ENCODE measurements at regions not wholly inside any gene's neighbourhood (a gene's known extent, or its start where the extent isn't known, plus 50 kb on each side); places are given as distances from the start of the nearest gene placed in this dataset.

DNA sequence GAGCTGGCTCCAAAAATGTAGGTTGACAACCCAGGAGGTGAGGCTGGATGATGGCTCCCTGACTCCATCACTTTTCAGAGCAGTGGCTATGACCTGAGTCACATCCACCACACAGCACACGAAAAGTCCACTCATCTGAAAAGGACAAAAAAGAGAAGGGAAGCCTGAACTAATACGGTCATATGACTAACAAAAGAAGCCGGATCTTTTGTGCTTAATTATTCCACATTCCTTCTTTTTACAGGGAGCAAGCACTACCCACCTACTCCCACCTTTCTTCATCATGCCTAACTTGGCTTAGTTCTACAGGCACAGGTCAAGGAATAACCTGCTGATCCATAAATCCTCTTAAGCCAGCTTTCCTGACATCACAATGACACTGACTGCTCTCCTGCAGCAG is 601.3 kb upstream of the MIR17HG start:
- no peak for DNase-seq (ENCODE audit: low read depth)

DNA sequence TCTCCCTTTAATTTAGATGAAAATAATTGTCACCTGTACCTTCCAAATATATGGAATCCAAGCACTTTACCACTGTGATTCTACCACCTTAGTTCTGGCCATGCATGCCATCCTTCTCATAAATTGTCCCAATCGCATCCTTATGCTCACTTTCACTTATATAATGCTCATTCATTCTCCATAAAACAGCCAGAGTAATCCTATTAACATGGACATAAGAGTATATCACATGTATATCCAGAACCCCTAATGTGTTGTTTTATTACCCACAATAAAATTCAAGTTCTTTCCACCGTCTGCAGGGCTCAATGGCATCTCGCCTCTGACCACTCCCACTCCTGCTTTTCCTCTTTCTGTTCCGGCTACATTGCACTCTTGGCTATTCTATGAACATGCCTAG is 597.5 kb upstream of the MIR17HG start:
- DNase-seq (ENCODE audit: low read depth) = no peak

DNA sequence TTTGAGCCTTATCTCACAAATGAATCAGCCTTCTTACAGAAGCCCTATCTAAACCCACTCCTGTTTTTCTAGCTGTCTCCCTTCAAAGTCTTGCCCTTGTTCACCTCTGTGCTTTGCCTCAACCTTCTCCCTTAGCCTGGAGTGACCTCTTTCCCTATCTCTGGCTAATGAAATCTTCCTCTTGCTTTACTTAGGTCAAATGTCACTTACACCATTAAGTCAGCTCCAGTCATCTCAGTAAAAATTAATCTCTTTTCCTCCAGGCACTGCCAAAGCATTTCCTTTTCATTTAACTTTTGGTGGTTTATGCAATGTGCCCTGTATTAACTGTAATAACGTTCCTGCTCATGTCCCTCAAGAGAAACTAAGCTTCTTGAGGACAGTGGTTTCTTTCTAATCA is 596.5 kb upstream of the MIR17HG start:
- DNase-seq (ENCODE audit: low read depth) = no peak

DNA sequence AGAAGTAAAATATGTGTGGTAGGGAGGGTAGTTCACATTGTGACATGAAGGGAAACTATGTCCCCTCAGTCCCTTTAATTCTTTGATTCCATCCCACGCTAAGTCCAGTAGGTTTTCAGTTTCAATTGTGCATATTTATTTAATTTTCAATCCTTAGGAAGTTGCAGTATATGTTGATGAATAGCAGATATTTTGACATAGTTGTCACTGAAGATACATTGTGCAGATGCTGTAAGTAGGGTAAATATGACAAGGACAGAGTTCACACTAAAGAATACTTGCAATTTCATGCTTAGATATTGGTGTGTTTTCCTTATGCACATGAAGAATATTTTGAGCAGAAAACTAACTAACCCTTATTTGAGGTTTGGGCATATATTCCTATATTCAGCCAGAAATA is 595.4 kb upstream of the MIR17HG start:
- DNase-seq (ENCODE audit: low read depth) = no peak

DNA sequence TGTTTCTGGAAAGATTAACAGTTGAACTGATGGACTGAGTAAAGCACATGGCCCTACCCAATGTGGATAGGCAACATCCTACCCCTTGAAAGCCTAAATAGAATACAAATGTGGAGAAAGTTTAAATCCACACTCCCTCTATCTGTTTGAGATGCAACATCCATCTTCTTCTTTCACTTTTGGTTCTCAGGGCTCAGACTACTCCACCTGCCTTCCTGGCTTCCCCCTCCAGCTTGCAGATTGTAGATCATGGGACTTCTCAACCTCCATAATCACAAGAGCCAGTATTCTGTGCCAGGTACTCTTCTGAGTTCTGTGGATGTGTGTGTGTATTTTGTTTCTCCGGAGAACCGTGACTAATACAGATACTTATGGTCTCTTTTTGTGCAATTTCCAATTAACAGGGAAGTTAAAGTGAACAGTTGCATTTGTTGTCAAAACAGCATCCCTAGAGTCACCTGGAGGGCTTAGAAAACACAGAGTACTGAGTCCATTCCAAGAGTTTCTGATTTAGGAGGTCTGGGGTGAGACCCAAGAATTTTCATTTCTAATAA is 590.3 kb upstream of the MIR17HG start:
- DNase-seq (ENCODE audit: low read depth) = no peak

DNA sequence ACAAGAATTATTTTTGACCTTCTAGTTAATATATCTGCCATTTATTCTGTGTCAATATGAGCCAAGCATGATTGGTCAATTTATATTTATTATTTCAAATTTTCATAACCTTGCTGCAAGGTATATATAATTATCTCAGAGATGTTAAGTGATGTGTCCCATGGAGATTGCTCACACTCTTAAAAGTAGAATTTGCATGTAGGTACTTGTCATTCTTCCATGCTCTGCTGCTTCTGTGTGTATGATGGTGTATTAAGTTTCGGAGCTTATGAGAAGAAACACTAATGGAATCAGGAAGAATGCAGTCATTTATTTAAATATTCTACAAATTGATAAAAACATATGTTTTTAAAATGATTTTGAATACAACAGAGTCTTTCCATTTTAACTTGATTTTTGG is 586.8 kb upstream of the MIR17HG start:
- no peak for DNase-seq (ENCODE audit: low read depth)

DNA sequence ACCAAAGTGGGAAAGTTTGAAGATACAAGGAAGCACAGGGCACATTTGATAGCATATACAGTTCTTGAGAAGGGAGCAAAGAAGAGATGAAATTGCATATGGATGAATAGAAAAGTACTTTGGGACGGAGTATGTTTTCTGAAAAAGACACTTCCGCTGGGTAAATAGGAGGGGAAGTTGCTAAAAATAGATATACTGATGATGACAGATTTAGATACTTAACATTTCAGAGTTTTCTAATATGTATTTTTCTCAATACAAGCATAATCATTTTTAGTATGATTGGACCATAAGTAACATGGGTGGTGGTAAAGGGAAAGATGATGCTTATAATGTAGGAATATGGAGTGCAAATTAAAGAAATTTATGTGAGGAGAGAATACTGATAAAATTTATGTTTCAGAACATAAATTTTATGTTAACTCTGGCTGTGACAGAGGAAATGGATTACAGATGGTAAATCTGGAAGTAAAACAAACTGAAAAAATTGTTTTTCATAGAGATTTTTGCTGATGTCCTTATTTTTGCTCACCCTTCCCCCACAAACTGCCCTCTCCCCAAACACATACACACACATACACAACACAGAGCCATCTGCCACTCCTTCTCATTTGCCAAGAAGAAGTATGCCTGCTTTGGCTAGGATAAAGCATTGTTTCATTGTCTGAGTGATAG is 583.9 kb upstream of the MIR17HG start:
- no peak for DNase-seq (ENCODE audit: low read depth)

DNA sequence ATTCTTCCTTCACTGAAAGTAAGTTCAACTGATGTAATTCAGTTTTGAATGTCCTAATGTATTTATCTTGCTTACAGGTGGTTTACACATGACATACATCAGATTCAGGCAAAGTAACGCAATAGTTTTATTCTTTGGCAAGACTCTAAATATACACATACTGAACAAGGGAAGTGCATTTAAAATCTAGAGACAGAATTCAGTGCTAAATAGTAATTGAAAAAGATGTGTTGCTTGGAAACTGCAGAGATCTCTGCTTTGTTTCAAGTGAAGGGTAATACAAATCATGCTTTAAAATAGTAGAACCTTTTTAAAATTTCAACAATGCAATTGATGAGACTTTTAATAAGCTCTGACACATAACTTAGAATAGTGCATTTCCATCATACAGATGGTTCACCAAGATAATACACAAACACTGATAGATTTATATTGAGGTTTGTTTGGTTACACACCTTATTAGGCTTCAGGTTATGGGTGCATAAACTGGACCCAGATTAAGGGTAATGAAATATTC is 581.0 kb upstream of the MIR17HG start:
- DNase-seq (ENCODE audit: low read depth) = no peak

DNA sequence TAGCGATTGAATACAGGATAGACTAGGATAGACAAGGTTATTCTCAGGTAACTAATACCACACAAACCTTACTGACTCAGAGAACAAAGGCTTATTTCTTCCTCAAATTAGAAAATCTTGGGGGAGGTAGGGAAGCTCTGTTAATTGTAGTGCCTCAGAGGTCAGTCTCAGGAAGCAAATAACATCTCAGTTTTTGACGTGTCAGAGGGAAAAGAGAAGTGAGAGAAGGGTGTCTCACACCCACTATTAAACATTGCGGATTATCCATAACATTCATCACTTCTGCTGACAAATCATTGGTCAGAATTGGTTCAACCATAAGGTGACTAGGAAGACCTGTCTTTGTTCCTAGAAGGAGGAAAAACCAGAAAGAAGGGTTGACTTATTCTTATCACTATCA is 579.4 kb upstream of the MIR17HG start:
- DNase-seq (ENCODE audit: low read depth) = no peak

DNA sequence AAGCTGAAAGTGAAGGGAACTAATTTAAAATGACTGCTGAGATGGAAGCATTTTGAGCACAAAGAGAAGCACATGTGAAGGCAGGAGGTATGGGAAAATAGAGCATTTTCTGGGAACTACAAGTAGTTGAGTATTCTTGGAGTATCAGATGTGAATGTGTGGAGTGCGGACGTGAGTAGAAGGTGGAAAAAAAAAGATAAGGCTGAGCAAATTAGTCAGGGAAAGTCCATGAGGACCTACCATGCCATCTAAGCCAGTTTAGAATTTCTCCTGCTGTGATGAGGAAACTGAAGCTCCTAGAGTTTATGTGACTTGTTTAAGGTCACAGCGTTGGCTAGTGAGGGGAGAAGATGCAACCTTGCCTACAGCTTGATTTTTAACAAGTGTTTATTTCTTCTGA is 578.1 kb upstream of the MIR17HG start:
- DNase-seq (ENCODE audit: low read depth) = no peak

DNA sequence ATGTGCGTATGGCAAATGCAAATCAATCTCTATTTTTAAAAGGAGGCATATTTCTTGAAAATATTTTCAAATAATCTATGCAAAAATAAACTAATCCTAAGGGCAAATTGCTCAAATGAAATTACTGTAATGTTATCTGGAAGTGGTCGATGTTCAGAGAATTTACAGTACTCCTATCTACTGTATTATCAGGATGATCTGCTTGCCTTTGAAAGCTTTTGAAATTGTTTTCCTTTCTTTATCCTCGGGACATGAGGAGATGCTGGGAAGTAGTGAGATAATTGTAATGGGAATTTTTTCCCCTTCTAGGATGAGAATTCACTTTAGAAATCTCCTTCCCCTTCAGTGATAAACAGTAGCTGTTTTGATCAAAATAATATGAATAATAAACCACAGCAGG is 577.2 kb upstream of the MIR17HG start:
- DNase-seq (ENCODE audit: low read depth) = no peak

DNA sequence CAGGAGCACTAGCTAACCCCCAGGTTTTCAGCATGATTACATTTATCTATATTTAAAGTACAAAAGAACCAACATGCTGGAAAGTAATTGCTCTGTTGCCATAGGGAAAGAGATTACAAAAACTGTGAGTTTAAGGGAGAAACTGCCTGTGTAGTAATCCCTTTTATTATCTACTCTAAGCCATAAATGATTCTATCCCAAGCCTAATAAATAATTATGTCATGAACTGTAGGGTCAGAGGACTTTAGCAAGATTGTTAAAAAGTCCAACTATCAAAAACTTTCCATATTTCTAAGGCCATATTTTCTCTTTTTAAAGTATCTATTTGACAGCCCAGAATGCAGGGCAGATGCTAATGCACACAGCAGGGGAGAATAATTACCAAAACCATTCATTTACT is 573.8 kb upstream of the MIR17HG start:
- no peak for DNase-seq (ENCODE audit: low read depth)

DNA sequence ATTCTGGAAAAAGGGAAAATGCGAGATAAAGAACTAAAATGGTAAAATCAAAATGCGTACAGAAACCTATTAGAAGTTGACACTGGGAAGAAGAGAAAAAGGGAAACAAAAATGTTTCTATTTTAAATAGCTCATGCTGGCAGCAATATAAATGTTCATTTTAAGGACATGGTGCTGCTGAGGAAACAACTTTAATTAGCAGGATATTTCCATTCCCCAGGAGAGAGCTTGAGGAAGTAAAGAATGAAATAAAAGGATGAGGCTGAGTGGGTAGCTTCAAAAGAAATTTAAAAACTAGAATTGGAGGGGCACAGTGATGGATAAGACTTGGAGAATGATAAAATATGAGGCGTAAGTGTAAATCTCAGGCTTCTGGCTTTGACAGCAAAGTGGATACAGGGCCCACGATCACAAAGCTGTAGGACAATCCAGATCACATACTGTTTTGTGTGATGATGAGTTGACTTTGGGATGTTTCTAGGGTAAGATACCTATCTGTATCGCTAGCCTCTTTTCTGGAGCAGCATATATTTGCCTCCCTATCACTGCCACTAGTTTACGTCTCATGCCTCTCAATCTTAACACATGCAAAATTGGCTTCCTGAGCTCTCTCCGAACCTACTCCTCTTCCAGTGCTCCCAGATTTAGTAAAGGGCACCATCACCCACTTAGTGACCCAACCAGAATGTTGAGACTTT is 571.3 kb upstream of the MIR17HG start:
- no peak for DNase-seq (ENCODE audit: low read depth)

DNA sequence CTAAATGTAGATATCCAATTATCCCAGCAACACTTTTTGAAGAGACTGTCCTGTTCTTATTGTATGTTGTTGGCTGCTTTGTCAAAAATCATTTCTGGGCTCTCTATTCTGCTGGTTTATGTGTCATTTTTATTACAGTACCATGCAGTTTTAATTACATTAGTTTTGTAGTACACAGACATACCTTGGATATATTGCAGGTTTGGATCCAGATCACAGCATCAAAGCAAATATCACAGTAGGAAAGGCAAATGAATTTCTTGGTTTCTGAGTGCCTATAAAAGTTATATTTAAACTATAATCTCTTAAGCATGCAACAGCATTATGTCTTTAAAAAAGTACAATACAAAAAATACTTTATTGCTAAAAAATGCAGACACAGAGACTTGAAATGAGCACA is 564.2 kb upstream of the MIR17HG start:
- DNase-seq (ENCODE audit: low read depth) = no peak

DNA sequence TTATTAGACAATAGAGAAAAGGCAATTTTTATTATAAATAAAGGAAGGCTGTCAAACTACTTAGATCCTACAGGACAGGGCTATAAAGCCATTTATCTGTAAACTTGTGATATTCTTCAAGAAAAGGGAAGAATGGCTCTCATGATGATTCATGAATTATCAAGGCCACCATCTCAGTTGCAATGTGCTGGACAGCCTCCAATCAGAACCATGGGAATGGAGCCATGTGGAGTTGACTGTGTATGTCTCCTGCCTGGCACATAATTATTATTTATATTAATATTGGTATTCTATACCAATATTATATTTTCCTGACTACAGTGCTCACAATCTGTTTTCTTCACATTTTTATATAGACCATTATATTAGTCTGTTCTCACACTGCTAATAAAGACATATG is 560.5 kb upstream of the MIR17HG start:
- DNase-seq (ENCODE audit: low read depth) = no peak

DNA sequence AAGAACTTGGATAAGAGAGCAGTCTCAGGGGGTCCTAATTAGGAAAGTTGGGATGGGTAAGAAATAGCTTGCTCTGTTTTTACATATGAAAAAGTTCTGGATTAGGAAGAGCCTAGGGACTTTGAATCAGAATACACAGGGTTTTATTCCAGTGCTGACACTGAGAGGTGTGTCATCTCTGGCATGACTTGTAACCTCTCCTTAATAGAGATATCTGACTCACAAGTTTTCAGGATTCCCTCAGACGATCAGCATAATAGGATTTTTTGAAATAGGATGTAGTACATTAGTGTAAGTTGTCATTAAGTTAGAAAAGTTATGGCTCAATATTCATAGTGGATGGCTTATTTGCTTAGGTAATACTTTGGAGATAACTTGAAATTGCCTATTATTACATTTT is 555.2 kb upstream of the MIR17HG start:
- DNase-seq (ENCODE audit: low read depth) = no peak

DNA sequence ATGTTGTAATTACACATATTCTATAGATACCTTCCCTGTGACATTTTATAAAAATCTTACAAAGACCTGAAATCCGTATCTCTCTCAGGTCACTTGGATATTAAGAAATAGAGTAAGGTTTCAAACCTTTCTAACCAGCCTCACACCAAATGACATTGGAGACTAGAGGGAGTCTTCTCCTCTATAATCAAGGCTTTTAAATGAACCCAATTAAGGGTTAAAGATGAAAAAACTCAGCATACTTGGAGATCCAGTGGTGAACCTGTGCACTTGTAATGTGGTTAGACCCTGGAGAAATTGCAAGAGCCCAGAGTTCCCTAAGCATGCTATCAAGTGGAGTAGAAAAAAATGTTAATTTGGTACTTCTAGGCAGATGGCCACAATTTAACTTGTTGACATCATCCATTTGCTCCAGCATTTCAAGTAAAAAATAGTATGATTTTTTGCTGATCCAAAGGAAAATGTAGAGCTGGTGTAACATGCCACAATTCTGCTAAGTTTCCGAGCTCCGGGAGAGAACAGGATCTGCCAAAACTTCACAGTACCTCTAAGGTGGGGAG is 554.1 kb upstream of the MIR17HG start:
- no peak for DNase-seq (ENCODE audit: low read depth)

DNA sequence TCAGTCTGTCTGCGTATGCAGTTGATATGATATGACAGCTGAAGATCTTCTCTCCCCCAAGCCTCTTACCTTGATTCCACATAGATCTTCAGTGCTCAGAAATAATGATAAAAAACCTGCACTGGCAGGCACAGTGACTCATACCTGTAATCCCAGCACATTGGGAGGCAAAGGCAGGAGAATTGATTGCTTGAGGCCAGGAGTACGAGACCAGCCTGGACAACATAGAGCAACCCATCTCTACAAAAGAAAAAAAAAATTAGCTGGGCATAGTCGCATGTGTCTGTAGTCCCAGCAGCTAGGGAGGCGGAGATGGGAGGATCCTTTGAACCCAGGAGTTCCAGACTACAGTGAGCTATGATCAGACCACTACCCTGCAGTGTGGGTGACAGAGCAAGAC is 551.0 kb upstream of the MIR17HG start:
- no peak for DNase-seq (ENCODE audit: low read depth)

DNA sequence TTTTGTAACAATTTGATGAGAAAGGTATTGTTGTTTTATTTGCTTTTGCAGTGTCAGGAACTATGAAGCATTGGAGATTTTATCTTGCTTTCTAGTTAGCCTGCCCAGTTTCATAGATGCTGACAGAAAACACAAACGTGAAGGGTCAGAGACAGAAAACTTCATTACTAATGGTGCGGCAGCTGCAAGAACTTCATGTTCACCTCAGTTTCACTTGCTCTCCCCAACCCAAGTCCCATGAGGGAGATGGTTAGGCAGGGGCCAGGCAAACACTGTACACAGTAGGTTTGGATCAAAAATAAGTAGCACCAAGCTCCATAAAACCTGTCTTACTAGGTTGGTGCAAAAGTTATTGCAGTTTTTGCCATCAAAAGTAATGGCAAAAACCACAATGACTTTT is 550.2 kb upstream of the MIR17HG start:
- no peak for DNase-seq (ENCODE audit: low read depth)

DNA sequence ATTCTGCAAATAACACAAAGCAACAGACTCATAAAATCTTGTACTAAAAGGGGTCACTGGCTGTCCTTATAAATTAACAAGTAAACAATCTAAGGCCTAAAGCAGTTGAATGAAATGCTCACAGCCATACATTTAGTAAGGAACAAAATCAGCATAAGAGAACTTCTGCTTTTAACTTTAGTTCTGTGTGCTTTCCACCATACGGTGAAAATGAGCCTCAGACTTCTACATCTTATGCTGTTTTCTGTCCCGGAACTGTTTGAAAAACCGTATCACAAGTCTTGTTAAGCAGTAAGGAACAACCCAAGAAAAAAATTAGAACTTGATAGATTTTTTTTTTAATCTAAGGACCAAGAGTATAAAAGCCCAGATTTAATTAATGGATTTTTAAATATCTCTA is 549.1 kb upstream of the MIR17HG start:
- no peak for DNase-seq (ENCODE audit: low read depth)

DNA sequence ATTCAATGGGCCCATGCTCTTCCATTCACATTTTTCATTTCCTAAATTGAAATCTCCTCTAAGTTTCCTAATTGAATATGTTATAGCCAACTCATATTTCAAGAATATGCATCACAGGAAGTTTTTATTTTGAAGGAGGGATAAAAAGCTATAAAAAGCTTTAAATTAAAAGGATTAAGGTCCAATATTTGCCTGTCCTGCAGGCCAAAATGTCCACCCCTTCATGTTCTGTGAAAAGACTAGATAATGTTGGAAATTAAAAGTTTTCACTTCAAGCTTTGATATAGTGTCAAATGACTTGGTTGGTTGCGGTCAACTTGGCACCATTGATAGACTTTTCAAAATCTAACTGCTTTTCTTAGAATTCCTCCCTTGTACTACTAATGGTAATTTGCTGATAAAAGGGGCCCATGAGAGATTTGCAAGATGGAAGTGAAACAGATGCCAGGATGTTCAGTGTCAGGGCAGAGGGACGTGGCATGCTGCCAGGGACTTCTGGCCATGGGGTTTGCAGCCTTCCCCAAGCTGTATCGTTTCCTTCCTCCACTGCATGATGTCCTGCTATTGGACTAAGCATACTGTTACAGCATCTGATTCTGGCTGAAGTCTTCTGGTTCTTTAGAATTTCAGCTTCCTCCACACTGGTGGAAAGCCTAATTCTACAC is 547.3 kb upstream of the MIR17HG start:
- DNase-seq (ENCODE audit: low read depth) = no peak

DNA sequence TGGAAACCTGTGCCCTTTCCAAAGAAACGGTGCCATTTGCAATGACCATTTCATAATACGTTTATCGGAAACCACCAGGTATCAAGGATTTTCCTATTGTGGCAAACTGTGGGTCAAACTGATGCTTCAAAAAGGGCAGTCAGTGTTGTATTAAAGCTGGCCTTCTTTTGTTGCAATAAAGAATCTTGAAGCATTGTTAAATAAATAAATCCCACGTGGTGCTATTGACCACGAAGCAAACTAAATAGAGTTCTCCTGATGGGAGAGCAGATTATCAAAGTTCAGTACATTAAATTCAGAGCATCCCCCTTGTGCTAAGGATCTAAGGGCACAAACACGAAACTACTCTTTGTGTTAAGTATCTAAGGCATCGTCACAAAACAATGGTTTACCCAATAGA is 545.9 kb upstream of the MIR17HG start:
- DNase-seq (ENCODE audit: low read depth) = no peak

DNA sequence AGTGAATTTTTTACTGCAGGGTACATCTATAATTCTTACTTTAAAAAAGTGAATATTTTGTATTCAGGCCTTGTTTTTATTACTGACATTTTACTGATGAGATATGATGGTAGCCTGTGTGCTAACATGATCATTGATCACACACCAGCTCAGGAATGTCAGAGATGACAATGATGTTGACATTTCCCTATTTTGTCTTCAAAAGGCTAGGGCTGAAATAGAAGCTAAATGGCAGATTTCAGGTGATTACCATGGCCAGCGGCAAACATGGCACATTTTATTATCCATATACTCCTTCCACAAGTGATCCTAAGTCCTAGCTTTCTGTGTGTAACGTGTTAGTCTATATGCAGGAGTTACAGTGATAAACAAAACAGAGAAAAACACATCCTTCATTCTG is 544.3 kb upstream of the MIR17HG start:
- no peak for DNase-seq (ENCODE audit: low read depth)
